Fibroblast of skin of left quadriceps (primary cell): ENCODE measurements at regions not wholly inside any gene's neighbourhood (a gene's known extent, or its start where the extent isn't known, plus 50 kb on each side); places are given as distances from the start of the nearest gene placed in this dataset.
A peak's percentile ranks its signal among the peaks of the same experiment; 100 is the strongest.

ENCODE experiments used
- DNase-seq, 2 experiments: peaks; one replicate each; pipeline ENCODE4 v3.0.0-alpha.2; 2013; ENCODE audit warnings: low read depth in 2 of 2

- no peak for DNase-seq
Observed at GRCh38 chr22:34897126-34897525, 168.8 kb upstream of the ISX start.

DNA sequence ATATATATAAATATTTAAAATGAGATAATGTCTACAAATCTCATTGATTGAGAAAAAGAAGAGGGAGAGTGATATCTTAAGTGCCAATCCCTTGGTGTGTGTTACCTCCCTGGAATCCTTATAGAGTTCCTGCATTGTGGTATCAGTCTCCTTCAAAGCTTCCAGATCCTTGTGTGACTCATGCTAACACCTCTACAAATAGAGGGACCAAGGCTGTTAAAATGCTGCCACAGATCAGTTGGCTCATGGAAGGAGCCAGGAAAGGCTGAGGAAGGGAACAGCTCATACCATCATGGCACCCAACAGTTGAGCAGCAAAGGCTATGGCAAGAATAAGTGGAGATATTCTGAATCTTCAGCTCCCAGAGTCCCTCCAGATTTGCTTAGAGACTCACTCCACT, 163.6 kb upstream of the ISX start:
- DNase-seq: no peak

GRCh38 chr22:34903416-34903815, 162.5 kb upstream of the ISX start:
- no peak for DNase-seq

- no peak for DNase-seq
Observed at GRCh38 chr22:34904486-34904885, 161.5 kb upstream of the ISX start.

- no peak for DNase-seq
Observed at GRCh38 chr22:34913826-34914225, 152.1 kb upstream of the ISX start.

DNA sequence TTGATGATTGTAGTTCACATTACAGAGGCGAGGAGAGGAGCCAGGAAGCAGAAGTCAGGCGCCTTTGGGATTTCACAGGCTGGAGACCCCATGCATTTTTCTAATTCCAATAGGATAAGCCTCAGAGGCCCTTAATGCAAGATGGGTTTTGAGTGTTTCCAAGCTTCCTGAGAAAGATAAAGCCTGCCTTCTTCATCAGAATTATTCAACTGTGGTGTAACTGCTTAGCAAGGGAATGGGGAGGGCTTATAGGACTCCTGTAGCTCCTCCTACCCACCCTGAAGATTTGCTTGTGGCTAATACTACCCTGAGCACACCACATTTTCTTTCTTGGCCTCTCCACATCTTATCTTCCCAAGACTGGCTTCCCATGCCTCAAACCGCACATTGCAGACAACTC, 151.1 kb upstream of the ISX start:
- peak; percentile 5 to 8 for DNase-seq

GRCh38 chr22:34917239-34917638, 148.7 kb upstream of the ISX start:
- DNase-seq: no peak

DNA sequence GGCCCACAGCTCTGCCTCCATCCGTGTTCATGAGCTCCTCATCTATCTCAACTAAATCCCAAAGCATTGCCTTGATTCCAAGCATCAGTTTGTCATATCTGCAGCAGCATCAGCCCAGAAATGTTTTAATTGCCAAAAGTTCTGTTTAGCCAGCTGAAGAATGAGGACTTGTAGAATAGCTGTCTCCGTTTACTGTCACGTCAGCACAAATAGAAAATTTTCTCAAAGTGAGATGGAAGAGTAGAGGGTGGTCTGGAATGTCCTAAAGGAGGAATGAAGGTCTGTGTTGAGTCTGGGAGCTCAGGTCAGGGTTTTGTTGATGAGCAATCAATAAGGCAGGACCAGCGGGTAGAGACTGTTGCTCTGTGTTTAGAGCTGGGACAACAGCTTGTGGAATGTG, 134.9 kb upstream of the ISX start:
- no peak for DNase-seq

GRCh38 chr22:34934261-34934660, 131.7 kb upstream of the ISX start:
- DNase-seq: no peak

- no peak for DNase-seq
Observed at GRCh38 chr22:34943830-34944229, 122.1 kb upstream of the ISX start.

DNA sequence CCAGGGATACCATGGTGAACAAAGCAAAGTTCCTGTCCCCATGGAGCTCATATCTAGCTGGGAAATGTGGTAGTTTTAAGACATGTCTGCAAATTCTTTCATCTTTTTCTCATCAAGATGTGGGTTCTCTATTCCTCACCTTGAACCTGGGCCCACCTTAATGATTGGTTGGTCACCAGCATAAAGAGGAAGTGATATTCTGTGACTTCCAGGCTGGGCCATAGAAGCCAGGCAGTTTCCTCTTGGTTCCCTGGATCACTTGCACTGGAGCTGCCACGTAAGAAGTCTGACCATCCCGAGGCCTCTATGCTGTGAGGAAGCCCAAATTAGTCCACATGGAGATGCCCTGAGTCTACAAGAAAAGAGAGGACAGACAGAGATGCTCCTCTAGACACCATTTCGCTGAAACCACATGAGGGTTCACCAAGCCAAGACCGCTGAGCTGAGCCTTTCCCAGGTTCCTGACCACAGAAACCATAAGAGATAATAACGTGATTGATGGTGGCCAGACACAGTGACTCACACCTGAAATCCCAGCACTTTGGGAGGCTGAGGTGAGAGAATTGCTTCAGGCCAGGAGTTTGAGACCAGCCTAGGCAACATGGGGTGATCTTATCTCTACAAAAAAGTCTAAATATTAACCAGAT, 119.5 kb upstream of the ISX start:
- no peak for DNase-seq

- peak in 1 of 2 experiments; percentile 4 for DNase-seq
Observed at GRCh38 chr22:34950489-34950888, 115.5 kb upstream of the ISX start.

GRCh38 chr22:34951212-34951611, 114.7 kb upstream of the ISX start:
- no peak for DNase-seq

DNA sequence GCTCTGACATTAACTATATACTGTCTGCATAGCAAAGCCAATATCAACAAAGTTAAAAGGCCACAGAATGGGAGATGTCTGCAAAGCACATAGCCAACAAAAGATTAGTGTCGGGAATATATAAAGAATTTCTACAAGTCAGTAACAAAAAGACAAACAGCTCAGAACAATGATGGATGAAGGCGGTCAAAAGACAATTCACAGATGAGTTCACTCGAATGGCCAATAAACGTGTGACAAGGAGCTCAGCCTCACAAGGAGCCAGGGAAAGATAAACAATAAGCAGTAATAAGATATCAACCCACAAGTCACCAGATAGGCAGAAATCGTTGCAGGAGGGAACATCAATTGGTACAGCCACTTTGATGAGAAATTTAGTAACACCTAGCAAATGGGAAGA, 106.0 kb upstream of the ISX start:
- DNase-seq: no peak

DNA sequence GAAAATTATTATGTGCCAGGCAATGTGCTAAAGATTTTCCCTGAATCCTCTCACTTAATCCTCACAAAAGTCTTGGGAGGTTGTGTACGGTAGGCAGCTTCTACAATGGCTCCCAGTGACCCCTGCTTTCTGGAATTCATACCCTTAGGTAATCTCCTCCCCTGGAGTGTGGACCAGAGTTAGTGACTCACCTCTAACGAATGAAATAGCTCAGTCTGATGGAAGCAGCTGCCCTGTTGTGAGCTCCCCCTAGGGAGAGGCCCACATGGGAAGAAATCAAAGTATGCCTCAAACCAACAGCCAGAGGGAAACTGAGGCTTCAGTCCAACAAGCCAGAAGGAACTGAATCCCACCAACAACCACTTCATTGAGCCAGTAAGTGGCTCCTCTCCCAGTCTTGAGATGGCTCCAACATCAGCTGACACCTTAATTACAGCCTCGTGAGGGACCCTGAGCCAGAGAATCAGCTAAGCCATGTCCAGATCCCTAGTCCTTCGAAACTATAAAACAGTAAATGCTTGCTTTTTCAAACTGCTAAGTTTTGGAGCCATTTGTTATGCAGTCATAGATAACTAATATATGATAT, 98.9 kb upstream of the ISX start:
- no peak for DNase-seq

GRCh38 chr22:34969001-34969790, 96.8 kb upstream of the ISX start:
- no peak for DNase-seq

- no peak for DNase-seq
Observed at GRCh38 chr22:34971456-34971855, 94.5 kb upstream of the ISX start.

GRCh38 chr22:34972191-34972897, 93.6 kb upstream of the ISX start:
- DNase-seq: no peak

- DNase-seq: no peak
Observed at GRCh38 chr22:34973016-34973415, 92.9 kb upstream of the ISX start.

DNA sequence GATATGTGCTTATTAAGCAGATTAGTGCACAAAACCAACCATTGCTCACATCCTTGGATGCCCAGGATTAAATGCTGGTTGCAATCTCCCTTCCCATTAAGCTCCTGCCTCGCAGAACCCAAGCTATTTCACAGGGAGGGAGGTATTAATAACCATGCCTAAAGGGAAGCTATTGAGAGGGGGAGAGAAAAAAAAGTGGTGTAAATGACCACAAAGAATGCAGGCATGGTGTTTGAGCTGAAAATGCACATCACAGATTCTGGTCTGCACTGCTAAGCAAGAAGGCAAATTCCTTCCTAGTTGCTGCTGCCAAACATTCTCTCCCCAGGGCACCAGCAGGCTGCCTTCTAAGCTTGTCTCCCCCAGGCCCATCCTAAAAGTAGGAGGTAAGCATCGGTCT, 92.0 kb upstream of the ISX start:
- DNase-seq: peak; percentile 8 to 20

- DNase-seq: no peak
Observed at GRCh38 chr22:34975721-34976120, 90.2 kb upstream of the ISX start.

DNA sequence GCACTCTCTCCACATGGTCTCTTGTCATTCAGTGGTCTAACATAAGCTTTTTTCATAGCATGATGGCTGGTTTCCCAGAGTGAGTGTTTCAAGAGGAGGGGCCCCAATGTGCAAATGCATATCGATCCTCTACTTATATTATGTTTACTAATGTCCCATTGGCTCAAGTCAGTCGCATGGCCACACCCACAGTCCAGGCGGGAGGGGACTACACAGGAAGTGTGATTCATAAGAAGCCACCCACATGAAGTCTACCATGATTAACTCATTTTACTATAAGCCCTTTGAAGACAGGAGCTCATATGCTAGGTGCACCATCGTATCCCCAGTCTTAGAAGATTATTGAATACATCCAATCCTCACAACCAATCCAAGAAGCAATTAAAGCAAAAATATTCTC, 89.5 kb upstream of the ISX start:
- DNase-seq: no peak

DNA sequence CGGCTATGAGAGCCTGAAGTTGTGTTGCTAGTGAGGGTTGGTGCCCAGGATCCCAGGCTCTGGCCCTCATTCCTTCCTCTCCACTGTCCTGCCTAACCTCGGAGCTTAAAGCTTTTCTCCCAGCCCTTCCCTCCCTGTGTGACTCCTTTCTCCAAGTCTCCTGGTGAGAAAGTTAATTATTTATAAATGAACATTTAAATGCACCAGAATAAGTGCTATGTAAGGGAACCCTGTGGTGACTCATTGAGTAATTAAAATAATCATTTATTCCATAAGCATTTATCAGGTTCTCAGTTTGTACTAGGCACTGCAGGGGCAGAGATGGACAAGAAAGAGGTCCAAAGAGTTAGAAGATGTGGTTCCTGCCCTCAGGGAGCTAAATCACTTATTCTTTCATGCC, 89.1 kb upstream of the ISX start:
- no peak for DNase-seq
